Central memory CD8-positive, alpha-beta T cell (primary cell): ENCODE measurements at regions not wholly inside any gene's neighbourhood (a gene's known extent, or its start where the extent isn't known, plus 50 kb on each side); places are given as distances from the start of the nearest gene placed in this dataset.

Experiments used
- ATAC-seq: fragments of 150-1000 bp; cut with Tn5 transposase; replicated peaks from 2 replicates; pipeline ENCODE4 v1.10.0; 2022; ENCODE audit warnings: mild to moderate bottlenecking, moderate FRiP score, moderate number of reproducible peaks; ENCODE audit not compliant: poor library complexity, severe bottlenecking; ENCODE audit errors: extremely low read depth
- DNase-seq, 2 donors: peaks; one replicate each; pipeline ENCODE4 v3.0.0; 2021; ENCODE audit warnings: low spot score in 2 of 2
- H3K27ac Mint-ChIP-seq: one replicate; pipeline ENCODE4 v1.8.0; 2022; ENCODE audit warnings: low read depth, mild to moderate bottlenecking, moderate library complexity, mixed read lengths
- H3K27me3 Mint-ChIP-seq: one replicate; pipeline ENCODE4 v1.8.0; 2022; ENCODE audit warnings: mixed read lengths
- H3K36me3 Mint-ChIP-seq: one replicate; pipeline ENCODE4 v1.8.0; 2022; ENCODE audit warnings: mild to moderate bottlenecking, moderate library complexity, mixed read lengths; ENCODE audit not compliant: insufficient read depth
- H3K4me1 Mint-ChIP-seq: one replicate; pipeline ENCODE4 v1.8.0; 2022; ENCODE audit warnings: mixed read lengths
- H3K4me3 Mint-ChIP-seq: one replicate; pipeline ENCODE4 v1.8.0; 2022; ENCODE audit warnings: mild to moderate bottlenecking, moderate library complexity, mixed read lengths
- H3K9me3 Mint-ChIP-seq: one replicate; pipeline ENCODE4 v1.8.0; 2022; ENCODE audit warnings: mixed read lengths

DNA sequence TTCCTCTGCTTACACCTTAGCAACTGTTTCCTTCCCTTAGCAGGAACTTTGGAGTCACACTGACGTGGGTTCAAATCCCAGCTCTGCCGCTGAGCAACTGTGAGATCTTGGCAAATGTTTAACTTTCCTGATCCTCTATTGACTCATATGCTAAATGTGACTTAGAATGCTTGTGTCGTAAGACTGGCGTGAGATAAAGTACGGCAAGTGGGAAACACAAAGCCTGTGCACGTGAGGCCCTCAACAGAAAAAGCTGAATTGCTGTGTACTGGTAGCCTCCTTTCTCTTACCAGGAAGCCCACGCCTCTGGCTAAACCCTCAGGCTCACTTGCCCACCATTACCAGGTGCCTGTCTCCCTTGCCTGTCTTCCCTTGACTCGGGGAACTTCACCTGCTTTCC lies 135.4 kb upstream of the TNR start:
- ATAC-seq (no peak), DNase-seq (no peak)
- no peak overlapping the region for H3K27ac Mint-ChIP-seq
- H3K27me3 Mint-ChIP-seq = peaks cover 11% of the 10 kb centered on the region
- H3K9me3 Mint-ChIP-seq = no peaks in the 10 kb centered on the region
- no peak overlapping the region for H3K4me3 Mint-ChIP-seq
- no peaks in the 10 kb centered on the region for H3K4me1 Mint-ChIP-seq
- peaks cover 4% of the 10 kb centered on the region for H3K36me3 Mint-ChIP-seq

DNA sequence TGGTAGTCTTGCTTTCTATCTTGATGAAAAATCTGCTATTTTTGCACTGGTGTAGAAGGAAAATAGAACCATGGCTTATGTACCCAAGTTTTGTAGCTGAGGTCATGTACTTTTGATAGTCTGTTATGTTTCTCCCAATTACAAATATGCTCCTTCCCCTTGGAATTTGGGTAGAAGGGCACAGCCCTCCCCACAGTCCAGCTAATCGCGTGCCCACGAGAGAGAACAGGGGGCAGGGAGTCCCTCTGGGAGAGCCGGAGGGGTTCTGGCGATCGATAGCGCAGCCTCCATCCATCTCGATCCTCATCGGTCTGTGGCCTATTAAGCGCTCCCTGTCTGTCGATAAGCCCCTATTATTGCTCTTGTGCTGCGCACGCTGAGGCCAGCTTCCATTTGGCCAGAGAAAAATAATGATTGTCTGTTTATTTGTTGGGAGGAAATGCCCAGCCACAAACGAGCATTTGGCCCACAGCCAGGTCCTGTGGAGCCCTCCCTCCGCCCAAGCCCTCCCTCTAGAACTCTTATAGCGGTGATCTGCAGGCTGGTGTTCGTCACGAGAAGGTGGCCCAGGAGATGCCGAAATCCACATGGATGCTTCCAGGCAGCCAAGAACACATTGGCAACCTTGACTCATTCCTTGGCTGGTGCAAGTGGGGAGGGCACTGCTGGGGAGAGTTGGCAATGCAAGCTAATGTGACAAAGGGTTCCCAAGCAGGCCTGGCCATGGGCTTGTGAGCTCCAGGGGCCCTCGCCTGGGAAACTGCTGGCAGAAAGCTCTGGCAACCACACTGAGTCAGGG lies 134.7 kb upstream of the TNR start:
- Mint-ChIP-seq H3K4me1 (no peaks in the 10 kb centered on the region), H3K27ac (no peak overlapping the region), H3K27me3 (peaks cover 11% of the 10 kb centered on the region), H3K36me3 (peaks cover 4% of the 10 kb centered on the region), H3K4me3 (no peak overlapping the region), H3K9me3 (no peaks in the 10 kb centered on the region)
- no peak for DNase-seq
- ATAC-seq = no peak

GRCh38 chr1:175875556-175875955 lies 132.2 kb upstream of the TNR start:
- no peak overlapping the region for H3K27ac Mint-ChIP-seq
- H3K4me3 Mint-ChIP-seq = no peak overlapping the region
- H3K9me3 Mint-ChIP-seq = no peaks in the 10 kb centered on the region
- H3K27me3 Mint-ChIP-seq = peaks cover 11% of the 10 kb centered on the region
- H3K36me3 Mint-ChIP-seq = peaks cover 2% of the 10 kb centered on the region
- ATAC-seq = no peak
- no peaks in the 10 kb centered on the region for H3K4me1 Mint-ChIP-seq
- DNase-seq = no peak

- peaks cover 11% of the 10 kb centered on the region for H3K27me3 Mint-ChIP-seq
Observed at GRCh38 chr1:175874081-175874480, 130.7 kb upstream of the TNR start.

DNA sequence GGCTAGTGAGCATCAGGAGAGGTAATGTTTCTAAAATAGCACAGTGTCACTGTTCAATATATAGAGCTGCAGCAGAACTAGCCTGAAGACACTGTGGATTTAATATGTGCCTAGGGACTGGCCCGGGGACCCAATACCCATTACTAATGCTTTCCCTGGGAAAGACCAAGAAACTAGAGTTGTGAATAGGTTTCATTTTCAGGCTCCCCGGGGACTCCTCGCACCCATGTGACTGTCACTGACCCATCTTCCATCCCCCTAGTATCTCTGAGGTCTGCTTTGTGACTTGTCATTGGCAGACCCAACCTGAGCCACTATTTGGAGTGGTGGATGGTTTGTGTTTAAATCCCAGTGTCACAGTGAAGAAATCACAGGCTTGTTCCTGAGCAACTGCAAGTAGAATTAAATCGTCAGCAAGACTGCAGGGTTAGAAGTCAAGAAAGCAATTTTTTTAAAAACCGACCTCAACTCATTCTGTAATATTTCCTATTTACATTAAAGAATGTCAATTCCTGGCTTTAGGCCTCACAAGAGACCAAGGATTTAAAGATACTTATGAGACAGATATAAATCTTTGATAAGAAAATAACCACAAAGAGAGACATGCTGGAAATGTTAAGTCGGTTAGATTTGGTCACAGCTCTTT lies 130.0 kb upstream of the TNR start:
- no peak for ATAC-seq
- peaks cover 2% of the 10 kb centered on the region for H3K36me3 Mint-ChIP-seq
- no peak for DNase-seq
- H3K4me1 Mint-ChIP-seq = no peaks in the 10 kb centered on the region
- no peak overlapping the region for H3K4me3 Mint-ChIP-seq
- H3K27me3 Mint-ChIP-seq = peaks cover 11% of the 10 kb centered on the region
- H3K27ac Mint-ChIP-seq = no peak overlapping the region
- no peaks in the 10 kb centered on the region for H3K9me3 Mint-ChIP-seq

More at GRCh38 chr1:175874081-175874480, 130.7 kb upstream of the TNR start:
- Mint-ChIP-seq H3K36me3 (peaks cover 2% of the 10 kb centered on the region), H3K9me3 (no peaks in the 10 kb centered on the region), H3K4me3 (no peak overlapping the region), H3K27ac (no peak overlapping the region), H3K4me1 (no peaks in the 10 kb centered on the region)
- no peak for ATAC-seq
- no peak for DNase-seq

DNA sequence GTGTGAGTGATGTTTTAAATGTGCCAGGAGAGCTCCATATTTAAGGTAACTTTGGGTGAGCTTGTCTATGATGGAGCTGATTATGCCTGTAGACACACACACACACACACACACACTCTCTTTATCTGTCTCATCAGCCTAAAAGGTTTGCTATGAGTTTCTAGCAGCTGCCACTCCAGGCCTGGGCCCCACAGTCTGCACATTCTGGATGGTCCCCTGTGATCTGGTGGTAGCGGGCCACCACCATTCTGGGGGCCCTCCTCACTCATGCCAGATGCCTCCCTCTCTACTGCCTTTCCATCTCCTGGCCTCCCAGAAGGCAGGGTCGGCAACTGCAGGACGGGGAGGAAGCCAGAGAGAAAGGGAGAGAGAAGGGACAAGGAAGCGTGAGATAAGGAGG lies 129.2 kb upstream of the TNR start:
- H3K36me3 Mint-ChIP-seq = peaks cover 2% of the 10 kb centered on the region
- no peak overlapping the region for H3K27ac Mint-ChIP-seq
- H3K27me3 Mint-ChIP-seq = peaks cover 11% of the 10 kb centered on the region
- no peak overlapping the region for H3K4me3 Mint-ChIP-seq
- ATAC-seq = no peak
- H3K9me3 Mint-ChIP-seq = no peaks in the 10 kb centered on the region
- DNase-seq = no peak
- no peaks in the 10 kb centered on the region for H3K4me1 Mint-ChIP-seq

- Mint-ChIP-seq H3K27me3 (peaks cover 9% of the 10 kb centered on the region), H3K4me1 (no peaks in the 10 kb centered on the region), H3K27ac (no peak overlapping the region), H3K9me3 (no peaks in the 10 kb centered on the region), H3K36me3 (peaks cover 2% of the 10 kb centered on the region), H3K4me3 (no peak overlapping the region)
- ATAC-seq (no peak), DNase-seq (no peak)
Observed at GRCh38 chr1:175871647-175872046, 128.3 kb upstream of the TNR start.

- no peak for ATAC-seq
- Mint-ChIP-seq H3K4me3 (no peak overlapping the region), H3K9me3 (no peaks in the 10 kb centered on the region), H3K36me3 (peaks cover 2% of the 10 kb centered on the region), H3K4me1 (no peaks in the 10 kb centered on the region), H3K27ac (no peak overlapping the region), H3K27me3 (no peaks in the 10 kb centered on the region)
- no peak for DNase-seq
Observed at GRCh38 chr1:175870217-175870616, 126.8 kb upstream of the TNR start.

- Mint-ChIP-seq H3K4me3 (no peak overlapping the region), H3K27ac (no peak overlapping the region), H3K9me3 (no peaks in the 10 kb centered on the region)
Observed at GRCh38 chr1:175866776-175867175, 123.4 kb upstream of the TNR start.

GRCh38 chr1:175865041-175865766 lies 121.8 kb upstream of the TNR start:
- ATAC-seq (no peak), DNase-seq (no peak)
- Mint-ChIP-seq H3K9me3 (no peaks in the 10 kb centered on the region), H3K4me1 (no peaks in the 10 kb centered on the region), H3K4me3 (no peak overlapping the region), H3K36me3 (no peaks in the 10 kb centered on the region), H3K27me3 (peaks cover 35% of the 10 kb centered on the region), H3K27ac (no peak overlapping the region)

More at GRCh38 chr1:175866776-175867175, 123.4 kb upstream of the TNR start:
- Mint-ChIP-seq H3K36me3 (no peaks in the 10 kb centered on the region), H3K27me3 (peaks cover 24% of the 10 kb centered on the region), H3K4me1 (no peaks in the 10 kb centered on the region)
- ATAC-seq (no peak), DNase-seq (no peak)

GRCh38 chr1:175864625-175865024 lies 121.2 kb upstream of the TNR start:
- Mint-ChIP-seq H3K4me1 (no peaks in the 10 kb centered on the region), H3K4me3 (no peak overlapping the region), H3K27ac (no peak overlapping the region), H3K27me3 (peaks cover 36% of the 10 kb centered on the region), H3K9me3 (no peaks in the 10 kb centered on the region), H3K36me3 (no peaks in the 10 kb centered on the region)
- ATAC-seq (no peak), DNase-seq (no peak)

DNA sequence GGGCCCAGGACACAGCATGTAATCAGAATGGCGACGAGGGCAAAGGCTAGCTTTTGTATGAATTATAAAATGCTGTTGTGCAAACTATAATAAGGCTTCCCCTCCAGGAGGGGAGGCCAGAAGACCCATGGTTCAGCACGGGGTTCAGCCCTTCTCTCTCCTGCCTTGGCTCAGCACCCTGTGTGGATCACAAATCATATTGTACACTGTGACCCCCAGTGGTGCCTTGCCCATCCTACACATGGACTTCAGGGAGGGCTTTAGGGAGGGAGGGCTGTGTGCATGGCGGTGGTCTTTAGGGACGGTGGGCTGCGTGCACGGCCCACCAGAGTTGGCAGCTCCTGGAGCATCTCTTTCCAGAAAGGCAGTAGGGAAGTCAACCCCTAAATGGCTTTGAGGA lies 120.8 kb upstream of the TNR start:
- Mint-ChIP-seq H3K9me3 (no peaks in the 10 kb centered on the region), H3K36me3 (no peaks in the 10 kb centered on the region), H3K27me3 (peaks cover 40% of the 10 kb centered on the region), H3K27ac (no peak overlapping the region), H3K4me3 (no peak overlapping the region), H3K4me1 (no peaks in the 10 kb centered on the region)
- ATAC-seq (no peak), DNase-seq (no peak)
